Activated T-helper 17 cell treated with anti-CD3 and anti-CD28 coated beads, Interleukin-2, amount 50 U/mL, for 72 hours (primary cell): ENCODE measurements at regions not wholly inside any gene's neighbourhood (a gene's known extent, or its start where the extent isn't known, plus 50 kb on each side); places are given as distances from the start of the nearest gene placed in this dataset.
"Not testable (repeated sequence)": the region's sequence is repeated elsewhere in the genome, so short reads cannot be mapped to it uniquely, and the experiment has no call there.

ENCODE experiments used
- ATAC-seq: fragments of 150-1000 bp; cut with Tn5 transposase; replicated peaks from 2 replicates; pipeline ENCODE4 v1.10.0; 2021; ENCODE audit warnings: mild to moderate bottlenecking, moderate library complexity
- H3K27ac Mint-ChIP-seq: one replicate; pipeline ENCODE4 v1.8.0; 2022; ENCODE audit warnings: mixed read lengths
- H3K27me3 Mint-ChIP-seq: one replicate; pipeline ENCODE4 v1.8.0; 2022; ENCODE audit warnings: mixed read lengths
- H3K36me3 Mint-ChIP-seq: one replicate; pipeline ENCODE4 v1.8.0; 2022; ENCODE audit warnings: low read depth, mild to moderate bottlenecking, mixed read lengths
- H3K4me1 Mint-ChIP-seq: one replicate; pipeline ENCODE4 v1.8.0; 2022; ENCODE audit warnings: mixed read lengths
- H3K4me3 Mint-ChIP-seq: one replicate; pipeline ENCODE4 v1.8.0; 2022; ENCODE audit warnings: mild to moderate bottlenecking, mixed read lengths
- H3K9me3 Mint-ChIP-seq: one replicate; pipeline ENCODE4 v1.8.0; 2022; ENCODE audit warnings: mixed read lengths

DNA sequence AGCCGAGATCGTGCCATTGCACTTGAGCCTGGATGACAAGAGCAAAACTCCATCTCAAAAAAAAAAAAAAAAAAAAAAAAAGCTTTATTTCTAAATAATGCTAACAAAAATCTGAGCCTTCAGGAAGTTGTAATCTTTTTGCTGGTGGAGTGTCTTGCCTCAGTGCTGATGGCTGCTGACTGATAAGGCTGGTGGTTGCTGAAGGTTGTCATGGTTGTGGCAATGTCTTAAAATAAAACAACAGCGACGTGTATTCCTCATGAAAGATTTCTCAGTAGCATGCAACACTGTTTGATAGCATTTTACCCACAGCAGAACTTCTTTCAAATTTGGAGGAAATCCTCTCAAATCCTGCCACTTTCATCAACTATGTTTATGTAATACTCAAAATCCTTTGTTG, 77.4 kb upstream of the PTPRG start:
- Mint-ChIP-seq H3K4me1 (no peaks in the 10 kb centered on the region), H3K36me3 (no peaks in the 10 kb centered on the region), H3K4me3 (no peak overlapping the region), H3K27ac (no peak overlapping the region), H3K27me3 (no peaks in the 10 kb centered on the region), H3K9me3 (no peaks in the 10 kb centered on the region)
- no peak for ATAC-seq

DNA sequence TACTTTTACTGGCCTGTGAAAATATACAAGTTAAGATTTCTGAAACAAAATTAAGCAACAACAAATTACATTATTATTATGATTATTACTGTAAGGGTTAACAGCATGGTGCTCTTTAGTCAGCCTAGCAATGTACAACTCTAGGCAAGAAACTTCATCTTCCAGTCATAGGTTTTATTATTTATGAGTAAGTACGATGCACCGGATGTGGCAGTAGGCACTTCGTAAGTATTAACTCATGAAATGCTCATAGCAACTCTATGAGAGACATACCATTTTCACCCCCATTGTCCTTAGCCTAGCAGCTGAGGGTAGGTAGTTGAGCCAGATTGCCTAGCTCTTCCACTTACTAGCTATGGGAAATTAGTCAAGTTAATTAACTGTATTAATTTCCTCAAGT, 68.0 kb upstream of the PTPRG start:
- no peaks in the 10 kb centered on the region for H3K4me1 Mint-ChIP-seq
- no peaks in the 10 kb centered on the region for H3K27me3 Mint-ChIP-seq
- no peak overlapping the region for H3K4me3 Mint-ChIP-seq
- H3K9me3 Mint-ChIP-seq: no peaks in the 10 kb centered on the region
- H3K27ac Mint-ChIP-seq: no peak overlapping the region
- no peak for ATAC-seq
- no peaks in the 10 kb centered on the region for H3K36me3 Mint-ChIP-seq

DNA sequence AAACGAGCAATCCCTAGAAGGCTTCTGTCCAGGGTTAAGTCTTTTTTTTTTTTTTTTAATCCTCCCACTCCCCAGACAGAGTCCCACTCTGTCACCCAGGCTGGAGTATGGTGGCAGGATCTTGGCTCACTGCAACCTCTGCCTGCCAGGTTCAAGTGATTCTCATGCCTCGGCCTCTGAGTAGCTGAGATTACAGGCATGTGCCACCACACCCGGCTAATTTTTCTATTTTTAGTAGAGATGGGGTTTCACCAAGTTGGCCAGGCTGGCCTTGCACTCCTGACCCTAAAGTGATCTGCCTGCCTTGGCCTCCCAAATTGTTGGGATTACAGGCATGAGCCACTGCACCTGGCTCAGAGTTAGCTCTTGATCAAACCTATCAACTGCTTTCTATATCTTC, 67.1 kb upstream of the PTPRG start:
- not testable (repeated sequence) for H3K9me3 Mint-ChIP-seq, H3K4me3 Mint-ChIP-seq, H3K36me3 Mint-ChIP-seq

DNA sequence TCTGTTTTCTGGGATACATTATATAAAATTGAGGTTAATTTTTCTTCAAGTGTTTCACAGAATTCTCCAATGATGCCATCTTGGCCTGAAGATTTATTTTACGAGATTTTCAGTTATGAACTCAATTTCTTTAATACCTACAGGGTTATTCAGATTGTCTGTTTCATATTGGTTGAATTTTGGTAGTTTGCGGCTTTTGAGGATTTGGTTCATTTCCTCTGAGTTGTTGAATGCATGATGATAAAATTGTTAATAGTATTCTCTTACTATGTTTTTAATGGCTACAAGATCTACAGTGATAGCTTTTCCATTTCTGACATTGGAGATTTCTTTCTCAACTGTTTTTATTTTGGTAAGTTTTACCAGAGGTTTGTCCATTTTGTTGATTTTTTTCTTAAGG, 63.9 kb upstream of the PTPRG start:
- Mint-ChIP-seq H3K9me3 (peaks cover under 1% of the 10 kb centered on the region), H3K36me3 (no peaks in the 10 kb centered on the region), H3K4me1 (no peaks in the 10 kb centered on the region), H3K4me3 (no peak overlapping the region), H3K27ac (no peak overlapping the region), H3K27me3 (no peaks in the 10 kb centered on the region)
- no peak for ATAC-seq

More for the DNA sequence above, 67.1 kb upstream of the PTPRG start:
- H3K4me1 Mint-ChIP-seq, ATAC-seq, H3K27me3 Mint-ChIP-seq, H3K27ac Mint-ChIP-seq: not testable (repeated sequence)

DNA sequence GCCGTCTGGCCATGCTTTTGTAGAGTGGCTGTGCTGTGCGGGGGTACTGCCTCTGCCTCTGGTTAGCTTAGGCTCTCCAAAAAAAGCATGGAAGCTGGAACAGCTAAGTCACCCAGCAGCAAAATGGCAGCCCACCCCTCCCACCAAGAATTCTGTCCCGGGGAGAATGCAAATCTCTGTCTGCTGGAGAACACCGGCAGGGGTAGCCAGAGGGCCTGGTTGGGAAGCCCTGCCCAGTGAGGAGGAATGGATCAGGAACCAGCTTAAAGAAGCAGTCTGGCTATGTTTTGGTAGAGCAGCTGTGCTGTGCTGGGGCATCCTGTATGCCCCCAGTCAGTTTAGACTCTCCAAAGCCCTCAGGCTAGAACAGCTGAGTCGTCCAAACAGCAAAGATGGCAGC, 56.2 kb upstream of the PTPRG start:
- H3K4me1 Mint-ChIP-seq: no peaks in the 10 kb centered on the region
- H3K36me3 Mint-ChIP-seq: no peaks in the 10 kb centered on the region
- H3K9me3 Mint-ChIP-seq: peaks cover 22% of the 10 kb centered on the region
- peaks cover 5% of the 10 kb centered on the region for H3K27me3 Mint-ChIP-seq
- H3K27ac Mint-ChIP-seq: no peak overlapping the region
- no peak for ATAC-seq
- no peak overlapping the region for H3K4me3 Mint-ChIP-seq

DNA sequence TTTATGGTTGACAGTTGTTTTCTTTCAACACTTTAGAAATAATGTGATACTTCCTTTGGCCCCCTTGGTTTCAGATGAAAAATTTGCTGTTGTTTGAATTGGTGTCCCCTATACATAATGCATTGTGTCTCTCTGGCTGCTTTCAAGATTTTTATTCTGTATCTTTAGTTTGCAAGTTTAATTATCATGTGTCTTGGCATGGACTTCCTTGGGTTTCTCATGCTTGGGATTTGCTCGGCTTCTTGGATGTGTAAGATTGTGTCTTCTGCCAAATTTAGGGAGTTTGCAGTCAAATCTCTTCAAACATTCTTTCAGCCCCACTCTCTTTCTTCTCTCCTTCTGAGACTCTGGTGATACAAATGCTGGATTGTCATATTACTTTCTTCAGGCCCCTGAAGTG, 53.4 kb upstream of the PTPRG start:
- peaks cover 19% of the 10 kb centered on the region for H3K9me3 Mint-ChIP-seq
- no peaks in the 10 kb centered on the region for H3K36me3 Mint-ChIP-seq
- peaks cover 11% of the 10 kb centered on the region for H3K27me3 Mint-ChIP-seq
- no peak for ATAC-seq
- H3K4me3 Mint-ChIP-seq: no peak overlapping the region
- no peak overlapping the region for H3K27ac Mint-ChIP-seq
- H3K4me1 Mint-ChIP-seq: no peaks in the 10 kb centered on the region
